GF-D8 (cell line): ENCODE measurements at regions not wholly inside any gene's neighbourhood (a gene's known extent, or its start where the extent isn't known, plus 50 kb on each side); places are given as distances from the start of the nearest gene placed in this dataset.
"Not testable (repeated sequence)": the region's sequence is repeated elsewhere in the genome, so short reads cannot be mapped to it uniquely, and the experiment has no call there.

Experiments used
- DNase-seq: peaks from one replicate; lab custom pipeline; 2025; lab: John Stamatoyannopoulos, UW

DNA sequence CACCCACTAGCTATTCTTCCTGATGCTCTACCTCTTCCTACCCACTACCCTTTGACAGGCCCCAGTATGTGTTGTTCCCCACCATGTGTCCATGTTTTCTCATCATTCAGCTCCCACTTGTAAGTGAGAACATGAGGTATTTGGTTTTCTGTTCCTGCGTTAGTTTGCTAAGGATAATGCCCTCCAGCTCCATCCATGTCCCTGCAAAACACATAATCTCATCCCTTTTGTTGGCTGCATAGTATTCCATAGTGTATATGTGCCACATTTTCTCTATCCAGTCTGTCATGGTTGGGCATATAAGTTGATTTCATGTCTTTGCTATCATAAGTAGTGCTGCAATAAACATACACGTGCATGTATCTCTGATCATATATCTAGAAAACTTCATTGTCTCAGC, 218.3 kb upstream of the STXBP5 start:
- DNase-seq, result no peak

DNA sequence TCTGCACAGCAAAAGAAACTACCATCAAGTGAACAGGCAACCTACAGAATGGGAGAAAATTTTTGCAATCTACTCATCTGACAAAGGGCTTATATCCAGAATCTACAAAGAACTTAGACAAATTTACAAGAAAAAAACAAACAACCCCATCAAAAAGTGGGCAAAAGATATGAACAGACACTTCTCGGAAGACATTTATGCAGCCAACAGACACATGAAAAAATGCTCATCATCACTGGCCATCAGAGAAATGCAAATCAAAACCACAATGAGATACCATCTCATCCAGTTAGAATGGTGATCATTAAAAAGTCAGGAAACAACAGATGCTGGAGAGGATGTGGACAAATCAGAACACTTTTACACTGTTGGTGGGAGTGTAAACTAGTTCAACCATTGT, 216.3 kb upstream of the STXBP5 start:
- not testable (repeated sequence) for DNase-seq

- no peak for DNase-seq
Measured at GRCh38 chr6:146989860-146990259, 214.4 kb upstream of the STXBP5 start.

GRCh38 chr6:146990284-146990683, 213.9 kb upstream of the STXBP5 start:
- no peak for DNase-seq

- no peak for DNase-seq
Measured at GRCh38 chr6:146990821-146991798, 213.1 kb upstream of the STXBP5 start.

GRCh38 chr6:146997062-146997461, 207.2 kb upstream of the STXBP5 start:
- DNase-seq, result no peak

DNA sequence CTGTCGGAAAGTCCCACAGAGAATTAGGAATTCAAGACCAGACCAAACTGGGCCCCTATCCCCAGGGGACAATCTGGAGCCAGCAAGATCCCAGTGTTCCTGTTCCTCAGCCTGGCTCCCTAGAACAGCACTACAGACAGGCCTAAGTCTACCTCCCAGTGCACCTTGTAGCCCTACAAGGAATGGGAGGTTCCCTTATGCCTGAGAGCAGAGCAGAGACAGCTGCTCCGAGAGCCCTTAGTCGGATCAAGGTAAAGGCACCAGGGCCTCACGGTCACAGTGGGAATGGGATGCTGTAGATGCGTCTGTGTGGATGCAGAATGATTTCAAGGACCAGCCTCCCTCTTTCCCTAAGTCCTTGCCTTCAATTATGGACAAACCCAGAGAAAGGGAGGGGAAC, 204.5 kb upstream of the STXBP5 start:
- no peak for DNase-seq

- DNase-seq, result no peak
Measured at GRCh38 chr6:147000545-147001488, 203.4 kb upstream of the STXBP5 start.

DNA sequence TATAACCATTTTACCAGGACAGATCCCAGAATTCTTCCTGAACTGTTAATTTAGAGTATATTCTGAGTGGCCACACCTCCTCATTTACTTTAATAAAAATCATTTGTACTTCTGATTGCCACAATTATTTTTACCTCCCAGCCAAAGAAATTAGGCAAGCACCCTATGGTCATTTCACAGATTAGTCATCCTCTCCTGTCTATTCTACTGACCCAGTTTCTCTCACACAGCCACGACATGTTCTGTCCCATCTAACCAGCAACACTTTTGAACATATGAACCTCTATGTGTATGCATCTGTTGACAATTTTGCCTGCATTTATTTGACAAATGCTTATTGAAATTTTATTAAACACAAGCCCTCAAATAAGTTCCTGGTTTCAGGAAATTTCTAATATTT, 202.6 kb upstream of the STXBP5 start:
- no peak for DNase-seq

DNA sequence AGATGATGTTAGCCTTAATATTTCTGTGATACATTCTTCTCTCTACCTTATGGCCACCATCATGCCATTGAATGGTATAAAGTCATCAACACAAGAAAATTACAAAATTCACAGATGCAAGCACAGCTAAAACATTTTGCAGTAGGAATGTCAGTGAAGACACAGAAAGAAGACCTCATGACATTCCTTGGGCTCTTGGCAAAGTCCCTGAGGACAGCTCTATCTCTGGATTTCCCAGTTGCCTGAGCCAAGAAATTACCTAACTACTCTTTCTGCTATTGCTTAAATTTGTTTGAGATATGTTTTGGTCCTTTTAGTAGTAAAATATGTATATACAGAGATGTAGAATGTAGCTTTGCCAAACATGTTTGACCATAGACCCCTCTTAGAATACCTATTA, 201.0 kb upstream of the STXBP5 start:
- DNase-seq, result no peak

DNA sequence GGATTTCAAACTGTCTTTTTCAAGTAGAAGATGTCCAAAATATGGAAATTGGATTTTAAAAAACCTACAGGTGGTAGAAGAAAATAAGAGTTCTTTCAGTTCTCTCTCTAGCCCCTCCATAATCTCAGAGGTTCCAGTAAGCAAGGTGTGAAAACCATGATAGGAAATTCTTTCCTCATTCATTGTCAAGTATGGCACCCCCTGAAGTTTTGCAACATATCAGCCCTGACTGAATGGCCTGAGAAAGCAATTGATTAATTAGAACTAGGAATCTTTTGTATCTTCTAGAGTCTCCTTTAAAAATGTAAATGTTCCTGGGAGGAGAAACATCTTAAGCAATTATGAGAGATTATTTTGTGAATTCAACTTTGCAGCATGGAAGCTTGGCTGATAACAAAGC, 198.7 kb upstream of the STXBP5 start:
- DNase-seq, result no peak

- DNase-seq, result no peak
Measured at GRCh38 chr6:147007441-147007840, 196.8 kb upstream of the STXBP5 start.

DNA sequence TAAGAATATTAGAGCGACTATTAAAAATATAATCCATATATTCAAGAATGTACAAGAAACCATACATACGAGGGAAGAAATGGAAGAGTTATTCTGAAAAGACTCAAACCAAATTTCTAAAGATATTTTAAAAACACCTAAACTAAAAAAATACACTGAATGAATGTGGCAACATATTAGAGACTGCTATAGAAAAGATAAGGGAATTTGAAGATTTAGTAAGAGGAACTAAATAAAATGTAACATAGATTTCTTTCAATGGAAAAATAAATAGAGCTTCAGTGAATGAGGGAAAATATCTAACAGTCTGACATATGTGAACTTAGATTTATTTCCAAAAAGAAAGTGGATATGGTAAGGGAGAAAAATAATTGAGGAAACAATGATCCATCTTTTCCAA, 194.9 kb upstream of the STXBP5 start:
- no peak for DNase-seq

DNA sequence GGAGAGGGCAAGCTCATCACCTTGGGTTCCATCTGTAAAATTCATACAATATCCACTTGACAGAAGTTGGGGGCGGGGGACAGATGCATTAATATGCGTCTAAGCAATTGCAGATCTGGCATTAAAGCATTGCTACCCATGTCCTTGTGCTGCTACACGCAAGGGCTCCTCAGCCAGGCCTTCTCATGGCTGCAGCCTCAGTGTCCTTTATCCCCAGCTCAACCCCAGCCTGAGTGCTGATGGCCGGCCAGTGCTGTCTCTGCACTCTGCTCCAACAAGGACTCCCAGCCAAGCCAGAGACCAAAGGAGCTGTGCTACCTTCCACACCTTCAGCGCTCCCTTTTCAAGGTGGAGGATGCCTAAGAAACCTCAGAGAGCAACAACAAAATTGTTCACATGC, 188.5 kb upstream of the STXBP5 start:
- no peak for DNase-seq

DNA sequence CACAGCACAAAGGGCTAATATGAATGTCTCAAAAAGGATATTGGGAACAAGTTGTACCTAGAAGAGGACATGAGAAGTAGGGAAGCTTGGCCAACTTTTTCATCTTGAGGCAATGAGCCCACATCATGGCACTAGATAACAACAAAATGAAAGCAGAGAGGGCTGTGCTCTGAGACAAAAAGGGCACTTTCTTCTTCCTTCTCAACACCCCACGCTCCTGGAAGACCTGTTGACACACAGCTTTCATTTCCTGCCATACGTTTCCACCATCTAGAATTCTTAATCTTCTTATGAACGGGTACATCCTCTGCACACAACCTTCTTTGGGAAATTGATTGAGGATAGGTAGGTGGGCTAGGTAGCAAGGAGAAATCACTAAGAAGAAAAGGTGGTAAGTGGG, 187.8 kb upstream of the STXBP5 start:
- no peak for DNase-seq

DNA sequence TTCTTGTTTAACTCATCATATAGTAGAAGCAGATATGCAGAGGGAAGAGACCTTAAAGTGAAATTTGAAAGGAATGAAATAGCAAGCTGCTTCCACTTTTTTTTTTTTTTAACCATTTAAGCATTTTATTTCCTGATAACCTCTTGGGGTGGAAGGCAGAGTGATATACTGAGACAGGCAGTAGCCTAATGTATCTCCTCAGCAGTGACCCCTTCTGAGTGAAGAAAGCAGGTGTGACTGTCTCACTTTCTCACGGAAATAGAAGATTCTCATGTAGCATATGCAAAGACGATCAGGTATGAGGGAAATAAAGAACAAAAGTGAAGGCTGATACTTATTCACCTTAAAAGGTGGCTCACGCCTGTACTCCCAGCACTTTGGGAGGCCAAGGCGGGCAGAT, 187.1 kb upstream of the STXBP5 start:
- no peak for DNase-seq

DNA sequence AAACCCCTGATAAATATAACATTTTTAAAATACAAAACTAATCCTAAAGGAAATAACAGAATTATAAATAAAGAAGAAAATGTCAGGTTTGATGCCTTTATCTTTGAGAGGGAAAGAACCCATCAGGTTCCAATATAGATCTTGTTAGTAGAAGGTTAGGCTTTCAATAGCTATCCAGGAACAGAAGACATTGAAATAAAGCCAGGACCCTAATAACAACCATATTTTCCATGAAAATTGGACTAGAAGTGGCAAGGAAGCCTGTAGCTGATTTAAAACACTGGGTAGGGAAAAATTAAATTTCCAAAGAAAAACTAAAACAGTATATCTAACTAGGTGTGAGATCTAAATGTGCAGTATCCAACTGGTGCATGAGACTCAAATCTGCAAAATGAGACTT, 185.2 kb upstream of the STXBP5 start:
- DNase-seq, result no peak

DNA sequence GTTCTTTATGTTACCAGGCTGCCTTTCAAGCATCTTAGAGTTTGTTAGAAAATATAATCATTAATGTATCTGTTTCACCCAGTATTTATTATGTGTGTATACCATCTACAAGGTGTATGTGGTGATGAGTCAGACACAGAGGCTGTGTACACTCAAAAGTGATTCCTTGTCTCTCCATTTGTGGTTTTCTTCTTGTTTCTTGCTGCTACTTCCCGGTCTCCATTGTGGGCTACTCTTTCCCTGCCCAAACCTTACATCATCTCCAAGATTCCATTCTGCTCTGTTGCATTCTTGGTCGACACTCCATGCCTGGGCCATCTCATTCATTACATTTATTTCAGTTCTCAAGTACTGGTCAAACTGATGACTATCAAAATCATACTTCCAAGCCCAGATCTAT, 182.2 kb upstream of the STXBP5 start:
- DNase-seq, result no peak

DNA sequence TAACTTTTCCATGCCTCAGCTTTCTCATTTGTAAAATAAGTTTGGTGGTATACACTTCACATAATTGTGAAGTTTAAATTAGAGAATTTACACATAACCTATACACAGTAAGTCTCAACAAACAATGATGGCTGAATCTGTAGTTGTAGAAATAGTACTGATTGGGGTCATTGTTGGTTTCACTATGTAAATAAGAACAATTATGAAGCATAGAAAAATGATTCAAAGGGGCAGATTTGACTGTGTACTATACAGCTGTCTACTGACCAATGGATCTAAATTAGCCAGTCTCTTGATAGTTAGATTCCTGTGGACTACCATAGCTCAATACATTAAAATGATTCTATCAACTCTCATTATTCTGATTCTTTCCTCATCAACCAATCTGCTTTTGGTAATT, 181.1 kb upstream of the STXBP5 start:
- no peak for DNase-seq

- no peak for DNase-seq
Measured at GRCh38 chr6:147023581-147023980, 180.6 kb upstream of the STXBP5 start.

GRCh38 chr6:147029923-147030322, 174.3 kb upstream of the STXBP5 start:
- DNase-seq, result no peak

DNA sequence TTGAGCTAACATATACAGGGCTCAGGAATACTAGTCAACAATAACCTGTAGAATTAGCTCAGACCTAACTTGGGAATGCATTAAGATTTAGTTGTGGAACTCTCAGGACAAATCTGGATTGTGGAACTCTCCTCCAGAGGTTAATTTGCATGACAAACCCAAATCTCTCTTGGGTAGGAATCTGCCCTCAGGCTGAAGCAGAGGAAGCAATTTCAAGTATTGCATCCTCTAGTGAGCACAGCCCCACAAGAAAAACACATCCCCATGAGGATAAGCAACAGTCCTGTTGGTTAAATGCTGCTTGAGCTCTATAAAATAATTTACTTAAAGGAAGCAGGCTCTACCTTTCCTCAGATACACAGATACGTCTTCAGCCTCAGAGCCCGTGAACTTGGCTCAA, 170.9 kb upstream of the STXBP5 start:
- DNase-seq, result no peak

DNA sequence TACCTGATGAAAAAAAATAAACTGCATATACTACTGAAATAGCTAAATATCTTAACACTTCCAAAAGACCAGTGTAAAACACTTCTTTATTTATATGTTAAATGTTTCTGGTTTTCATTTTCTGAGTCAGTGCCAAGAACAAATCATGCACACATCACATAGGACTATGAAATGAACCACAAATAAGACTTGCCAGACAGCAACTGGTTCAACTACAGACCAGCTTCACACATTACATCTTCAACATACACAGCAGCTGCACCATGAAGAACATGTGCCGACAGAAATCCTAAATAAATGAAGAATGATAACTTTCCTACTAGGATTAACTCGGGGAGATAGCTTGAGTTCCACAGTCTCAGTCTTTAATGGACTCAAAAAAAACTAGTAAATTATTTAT, 168.3 kb upstream of the STXBP5 start:
- no peak for DNase-seq
